GM19043 (cell line): ENCODE measurements at regions not wholly inside any gene's neighbourhood (a gene's known extent, or its start where the extent isn't known, plus 50 kb on each side); places are given as distances from the start of the nearest gene placed in this dataset.

ENCODE experiments used
- ATAC-seq: cut with Tn5 transposase; IDR thresholded peaks from one replicate; pipeline ENCODE4 v1.9.1; 2021; ENCODE audit warnings: low read depth; ENCODE audit not compliant: unreplicated experiment

- ATAC-seq, result no peak
Observed at GRCh38 chr5:74408150-74409043, 232.1 kb downstream of the ENC1 start.

- no peak for ATAC-seq
Observed at GRCh38 chr5:74407701-74408100, 232.8 kb downstream of the ENC1 start.

GRCh38 chr5:74406844-74407243 lies 233.7 kb downstream of the ENC1 start:
- no peak for ATAC-seq

- no peak for ATAC-seq
Observed at GRCh38 chr5:74405593-74405992, 234.9 kb downstream of the ENC1 start.

GRCh38 chr5:74404574-74405508 lies 235.7 kb downstream of the ENC1 start:
- no peak for ATAC-seq

DNA sequence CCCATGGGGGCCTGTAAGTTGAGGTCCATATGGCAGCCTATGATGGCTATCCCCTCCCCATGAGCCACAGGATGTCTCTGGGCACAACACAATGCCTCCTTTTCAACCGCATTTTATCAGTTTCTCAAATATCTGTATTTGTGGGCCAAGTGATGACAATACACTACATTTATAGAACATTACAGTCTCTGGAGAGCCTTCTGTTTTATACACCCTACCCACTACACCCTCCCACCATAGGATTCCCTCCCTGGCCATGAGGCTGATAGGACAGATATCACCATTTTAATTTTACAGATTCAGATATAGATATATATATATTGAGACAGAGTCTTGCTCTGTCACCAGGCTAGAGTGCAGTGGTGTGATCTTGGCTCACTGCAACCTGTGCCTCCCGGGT lies 236.8 kb downstream of the ENC1 start:
- no peak for ATAC-seq

DNA sequence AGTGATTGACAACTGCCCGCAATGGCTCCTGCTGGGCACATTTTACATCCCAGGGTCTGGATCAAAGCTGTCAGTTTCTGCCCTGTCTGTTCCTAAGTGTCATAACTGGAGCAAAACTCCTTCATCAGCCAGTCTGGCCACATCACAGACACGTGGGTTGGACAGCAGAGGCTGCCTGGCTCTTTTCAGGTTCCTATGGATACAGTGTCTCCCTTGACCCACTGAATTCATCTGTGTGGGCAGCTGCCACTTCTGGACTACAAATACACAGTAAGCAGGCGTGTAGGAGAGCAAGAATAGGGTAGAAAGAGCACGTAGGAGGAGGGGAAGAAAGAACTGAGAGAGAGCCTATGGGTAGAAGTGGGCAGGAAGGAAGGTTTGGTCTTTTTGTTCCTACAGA lies 238.0 kb downstream of the ENC1 start:
- no peak for ATAC-seq

- ATAC-seq, result no peak
Observed at GRCh38 chr5:74401946-74402320, 238.6 kb downstream of the ENC1 start.

DNA sequence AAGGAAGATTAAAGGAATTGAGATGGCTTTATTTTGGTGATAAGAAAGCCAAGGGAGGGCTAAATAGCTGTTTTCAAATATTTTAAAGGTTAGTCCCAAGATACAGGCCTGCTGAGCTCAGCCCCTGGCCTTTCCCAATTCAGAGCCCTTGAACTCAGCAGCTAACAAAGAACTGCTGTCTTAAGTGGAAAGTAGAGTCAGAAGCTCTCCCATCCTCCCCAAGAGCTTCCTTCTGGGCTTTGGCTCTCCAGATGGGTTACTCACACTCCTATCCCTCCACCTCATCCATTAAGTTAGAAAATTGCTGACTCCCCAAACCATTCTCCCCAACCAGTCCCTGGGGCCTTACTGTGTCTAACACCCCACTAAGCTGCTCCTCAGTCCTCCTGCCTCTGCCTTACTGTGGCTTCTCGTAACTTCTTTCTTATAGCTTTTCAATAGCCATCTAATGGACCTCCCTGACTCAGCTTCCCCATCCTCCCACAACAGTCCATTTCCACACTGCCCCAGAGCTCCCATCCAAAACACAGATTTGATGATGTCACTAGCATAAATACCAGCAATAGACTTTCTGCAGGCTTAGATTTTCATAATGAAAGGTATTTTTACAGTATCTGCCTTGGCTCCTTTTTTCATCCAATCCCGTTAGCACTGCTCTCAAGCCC lies 239.1 kb downstream of the ENC1 start:
- ATAC-seq, result no peak

GRCh38 chr5:74400067-74400466 lies 240.5 kb downstream of the ENC1 start:
- ATAC-seq, result no peak

DNA sequence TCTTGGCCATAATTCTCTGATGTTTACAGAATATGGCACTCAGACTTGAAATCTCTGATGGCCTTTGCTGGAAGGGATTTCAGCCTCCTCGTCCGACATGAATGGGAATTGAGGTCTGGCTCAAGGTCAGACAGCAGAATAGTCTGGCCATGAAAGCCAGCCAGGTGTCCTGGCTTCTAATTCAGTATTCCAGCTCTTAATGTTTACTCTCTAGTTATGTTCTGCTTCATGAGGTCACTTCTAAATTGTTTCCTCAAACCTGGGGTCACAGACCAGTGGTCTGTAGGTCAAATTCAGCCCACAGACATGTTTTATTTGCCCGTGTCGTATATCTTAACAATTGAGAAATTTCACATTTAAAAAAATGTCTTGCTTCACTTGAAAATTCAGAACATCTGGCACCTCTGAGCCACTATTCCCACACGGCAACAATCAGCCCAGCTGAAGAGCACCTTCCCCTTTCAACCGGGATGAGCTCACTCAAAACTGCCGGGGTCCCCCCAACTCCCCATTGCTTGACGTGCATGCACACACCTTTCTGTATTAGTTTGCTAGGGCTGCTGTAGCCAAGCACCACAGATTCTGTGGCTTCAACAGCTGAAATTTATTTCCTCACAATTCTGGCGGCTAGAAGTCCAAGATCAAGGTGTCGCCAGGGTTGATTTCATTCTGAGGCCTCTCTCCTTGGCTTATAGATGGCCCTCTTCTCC lies 243.5 kb downstream of the ENC1 start:
- ATAC-seq, result no peak

DNA sequence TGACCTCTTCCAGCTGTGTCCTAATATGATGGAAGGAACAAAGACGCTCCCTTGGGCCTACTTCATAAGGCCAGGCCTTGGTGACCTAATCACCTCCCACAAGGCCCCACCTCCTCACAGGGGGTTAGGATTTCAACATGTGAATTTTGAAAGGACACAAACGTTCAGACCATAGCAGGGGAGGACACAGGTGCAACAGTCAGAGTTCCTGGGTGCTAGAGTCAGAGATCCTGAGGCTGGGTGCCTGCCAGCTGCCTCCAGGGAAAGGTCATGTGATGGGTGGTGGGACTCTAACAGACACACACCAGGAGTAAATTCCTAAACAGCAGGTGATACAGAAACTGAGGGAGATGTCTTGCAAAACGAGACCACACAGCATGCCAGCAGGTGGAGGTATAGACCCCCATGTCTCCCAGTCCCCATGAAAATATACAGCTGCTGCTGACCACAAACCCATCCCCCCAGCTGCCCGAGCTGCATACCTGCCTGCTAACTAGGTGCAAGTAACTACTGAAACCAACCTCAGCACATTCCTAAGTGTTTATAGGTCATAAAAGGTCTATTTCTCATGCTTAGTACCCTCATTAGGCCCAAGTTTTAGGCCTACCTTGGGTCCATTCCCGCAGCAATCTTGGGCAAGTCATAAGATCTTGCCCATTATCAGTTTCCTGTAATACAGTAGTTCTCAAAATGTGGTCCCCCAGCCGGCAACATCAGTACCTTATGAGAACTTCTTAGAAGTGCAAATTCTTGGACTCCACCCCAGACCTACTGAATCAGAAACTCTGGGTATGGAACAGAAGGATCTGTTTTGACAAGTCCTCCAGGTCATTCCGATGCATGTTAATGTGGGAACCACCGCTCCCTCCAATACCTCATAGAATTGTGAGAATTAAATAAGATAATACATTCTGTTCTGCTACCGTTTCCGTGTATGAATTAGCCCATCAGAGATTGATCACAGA lies 245.3 kb downstream of the ENC1 start:
- ATAC-seq, result no peak

DNA sequence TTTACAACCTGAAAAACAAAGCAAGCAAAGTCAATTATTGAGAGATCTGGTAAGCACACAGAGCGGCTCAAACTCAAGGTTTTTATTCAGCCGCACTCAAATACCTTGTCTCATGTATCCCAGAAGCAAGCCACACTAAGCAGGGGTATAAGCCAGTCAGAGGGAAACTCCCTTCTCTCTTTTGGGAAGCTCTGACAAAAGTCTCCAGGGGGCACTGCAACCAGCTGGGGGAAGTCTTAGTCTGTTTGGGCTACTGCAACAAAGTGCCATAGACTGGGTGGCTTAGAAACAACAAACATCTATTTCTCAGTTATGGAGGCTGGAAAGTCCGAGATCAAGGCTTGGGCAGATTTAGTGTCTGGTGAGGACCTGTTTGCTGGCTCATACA lies 246.0 kb downstream of the ENC1 start:
- ATAC-seq, result no peak

DNA sequence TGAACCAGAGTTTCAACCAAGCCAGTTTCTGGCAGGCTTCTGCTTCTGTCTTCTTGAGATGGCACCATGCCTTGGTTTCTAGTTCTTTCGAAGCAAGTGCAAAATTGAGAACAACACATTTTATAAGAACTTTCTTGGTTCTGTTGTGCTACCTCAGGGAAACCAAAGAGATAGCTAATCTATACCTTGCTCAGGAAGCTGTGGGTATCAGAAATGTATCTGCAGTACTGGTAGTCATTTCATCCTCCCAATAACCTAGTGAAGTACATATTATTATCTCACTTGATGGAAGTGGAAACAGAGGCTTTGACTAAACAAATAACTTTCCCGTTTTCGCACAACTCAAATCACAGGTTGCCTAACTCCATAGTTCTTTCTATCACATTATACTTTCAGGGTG lies 246.6 kb downstream of the ENC1 start:
- no peak for ATAC-seq

DNA sequence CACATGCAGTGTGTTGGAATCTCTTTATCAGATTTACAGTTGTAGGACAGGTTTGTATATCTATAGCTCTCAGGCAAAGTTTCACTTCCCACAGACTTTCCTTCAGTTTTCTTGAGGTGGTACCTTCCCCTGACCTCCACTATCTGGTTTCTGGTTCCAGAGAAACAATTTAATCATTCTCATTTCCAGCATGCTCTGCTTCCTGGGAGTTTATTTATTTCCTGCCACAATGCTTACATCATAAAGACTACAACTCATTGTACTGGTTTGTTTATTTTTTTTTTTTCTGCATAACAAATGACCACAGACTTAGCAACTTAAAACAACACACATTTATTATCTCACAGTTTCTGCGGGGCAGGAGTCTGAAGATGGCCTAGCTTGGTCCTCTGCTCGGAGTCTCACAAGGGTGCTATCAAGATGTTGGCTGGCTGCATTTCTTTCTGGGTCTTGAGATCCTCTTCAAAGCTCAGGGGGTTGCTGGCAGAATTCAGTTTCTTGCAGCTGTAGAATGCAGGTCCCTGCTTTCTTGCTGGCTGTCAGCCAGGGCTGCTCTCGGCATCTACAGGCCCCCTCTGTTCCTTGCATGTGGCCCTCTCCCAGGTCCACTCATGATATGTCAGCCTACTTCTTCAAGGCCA lies 247.7 kb downstream of the ENC1 start:
- no peak for ATAC-seq

DNA sequence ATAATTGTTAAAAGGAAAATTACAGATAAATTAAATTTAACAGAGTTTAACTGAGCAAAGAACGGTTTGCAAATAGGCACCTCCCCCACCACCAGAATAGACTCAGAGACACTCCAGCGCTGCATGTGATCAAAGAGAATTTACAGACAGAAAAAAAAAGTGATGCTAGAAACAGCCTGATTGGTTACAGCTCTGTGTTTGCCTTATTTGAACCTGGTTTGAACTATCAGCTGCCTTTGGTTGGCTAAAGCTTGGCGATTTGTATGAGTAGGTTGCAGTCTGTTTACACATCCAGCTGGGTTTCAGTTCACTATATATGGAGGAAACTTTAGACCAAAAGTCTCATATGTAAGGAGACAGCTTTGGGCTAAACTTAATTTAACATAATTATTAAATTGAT lies 249.1 kb downstream of the ENC1 start:
- ATAC-seq, result no peak

DNA sequence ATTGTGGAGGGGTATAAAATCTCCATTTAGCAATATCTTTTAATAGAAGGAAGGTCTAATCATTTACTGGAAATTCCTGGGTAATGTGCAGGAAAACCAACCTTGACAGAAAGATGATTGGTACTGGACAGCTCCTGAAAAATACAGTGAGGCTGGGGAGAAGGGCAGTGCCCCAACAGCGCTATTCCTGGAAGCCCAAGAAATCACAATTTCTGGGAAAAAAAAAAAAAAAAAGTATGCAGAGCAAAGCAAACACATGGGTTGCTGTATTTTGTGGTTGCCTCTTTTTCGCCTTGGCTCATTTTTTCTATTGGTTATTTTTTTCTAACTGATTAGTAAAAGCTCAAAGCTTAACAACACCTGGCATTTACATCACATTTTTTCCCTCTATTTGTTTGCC lies 249.7 kb downstream of the ENC1 start:
- ATAC-seq, result no peak

DNA sequence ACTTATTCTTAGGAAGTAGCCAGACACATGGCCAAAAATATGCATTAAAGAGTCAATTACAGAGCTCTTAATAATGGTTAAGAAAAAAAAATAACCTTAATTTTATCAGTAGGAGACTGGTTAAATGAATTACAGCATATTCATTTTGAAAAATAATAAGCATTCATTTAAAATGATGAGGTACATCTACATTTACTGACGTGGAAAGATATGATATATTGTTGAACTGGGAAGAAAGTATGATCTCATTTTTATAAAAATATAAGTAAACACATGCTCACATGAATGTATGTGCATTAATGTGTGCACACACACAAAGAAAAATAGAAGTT lies 250.3 kb downstream of the ENC1 start:
- ATAC-seq, result no peak
